GM12878 (cell line): ENCODE measurements at regions not wholly inside any gene's neighbourhood (a gene's known extent, or its start where the extent isn't known, plus 50 kb on each side); places are given as distances from the start of the nearest gene placed in this dataset.
A peak's percentile ranks its signal among the peaks of the same experiment; 100 is the strongest.

ENCODE experiments used
- ATAC-seq: fragments of 200-7000 bp; cut with Tn5 transposase; 3 replicates; pipeline ENCODE4 v1.9.1; 2020; ENCODE audit warnings: mild to moderate bottlenecking, moderate library complexity
- BruUV-seq: library from RNA; stranded (reverse); fragments of 400-500 nt; replicated peaks from 2 replicates; lab custom pipeline; 2021; lab: Mats Ljungman, UMichigan
- CTCF ChIA-PET: fragments of 300-600 bp; sonication (Branson Sonifier 250); formaldehyde crosslinking; extraction: SDS; loops from one replicate; lab custom pipeline; 2021; ENCODE audit warnings: inconsistent platforms; lab: Yijun Ruan, JAX
- POLR2A ChIA-PET: fragments of 350-600 bp; formaldehyde crosslinking; extraction: SDS; loops from one replicate; lab custom pipeline; 2021; ENCODE audit warnings: inconsistent platforms; lab: Charles Lee
- RAD21 ChIA-PET: fragments of 300-600 bp; sonication (Branson Sonifier 250); formaldehyde crosslinking; loops from one replicate; lab custom pipeline; 2023; ENCODE audit warnings: antibody characterized with exemption; ENCODE audit not compliant: unreplicated experiment; lab: Charles Lee
- SMC1A ChIA-PET: fragments of 300-600 bp; sonication (Branson Sonifier 250); formaldehyde crosslinking; loops from one replicate; lab custom pipeline; 2023; ENCODE audit not compliant: unreplicated experiment, uncharacterized antibody; lab: Charles Lee
- DNase-seq: peaks from one replicate; pipeline ENCODE4 v3.0.0-alpha.2; 2011; ENCODE audit warnings: low read depth, low spot score
- FAIRE-seq: peaks from 3 replicates; lab custom pipeline; 2011; peaks lifted over from hg19 to GRCh38; lab: Jason Lieb, UNC
- H2AFZ ChIP-seq: 2 replicates; pipeline ENCODE4 v1.6.0; 2011; ENCODE audit warnings: low read depth, low read length, control low read depth; ENCODE audit not compliant: control insufficient read depth
- H3K27ac ChIP-seq: 2 replicates; pipeline ENCODE4 v1.5.1; 2011; ENCODE audit warnings: control low read depth; ENCODE audit not compliant: control insufficient read depth, insufficient read depth
- H3K27me3 ChIP-seq, 2 experiments: replicated peaks in 1 of 2; 2 replicates each; pipeline versions ENCODE4 v1.6.0 to v1.6.1; 2011; ENCODE audit warnings: low read length in 1 of 2; ENCODE audit not compliant: control insufficient read depth in 2 of 2, insufficient read depth in 2 of 2
- H3K36me3 ChIP-seq, 2 experiments: 2 replicates each; pipeline ENCODE4 v1.5.1; 2011; ENCODE audit warnings: low read length in 1 of 2; ENCODE audit not compliant: control insufficient read depth in 2 of 2, insufficient read depth in 2 of 2
- H3K4me1 ChIP-seq: 2 replicates; pipeline ENCODE4 v1.6.1; 2011; ENCODE audit warnings: mild to moderate bottlenecking, low read length, moderate library complexity, mixed read lengths; ENCODE audit not compliant: control insufficient read depth, insufficient read depth
- H3K4me2 ChIP-seq: 2 replicates; pipeline ENCODE4 v1.6.0; 2011; ENCODE audit warnings: control low read depth; ENCODE audit not compliant: control insufficient read depth, insufficient read depth
- H3K4me3 ChIP-seq: fragments of 200-600 bp; sonication (generic); 2 replicates; pipeline ENCODE4 v1.5.1; 2016
- H3K79me2 ChIP-seq: 2 replicates; pipeline ENCODE4 v1.6.0; 2011; ENCODE audit warnings: low read length; ENCODE audit not compliant: control insufficient read depth, insufficient read depth
- H3K9ac ChIP-seq: 2 replicates; pipeline ENCODE4 v1.8.0; 2011; ENCODE audit warnings: low read length, control low read depth, mixed read lengths; ENCODE audit not compliant: control insufficient read depth, insufficient read depth
- H3K9me3 ChIP-seq: replicated peaks from 3 replicates; pipeline ENCODE4 v1.5.1; 2011; ENCODE audit warnings: mild to moderate bottlenecking, low read length; ENCODE audit not compliant: control insufficient read depth, insufficient read depth
- H4K20me1 ChIP-seq: 2 replicates; pipeline ENCODE4 v1.6.0; 2011; ENCODE audit not compliant: control insufficient read depth, insufficient read depth
- BHLHE40 ChIP-seq, 2 experiments: fragments of 450-650 bp in 1 of 2; IDR thresholded peaks; 2 replicates each; pipeline ENCODE4 v1.6.1; 2011 to 2017; ENCODE audit warnings: low read depth in 2 of 2, borderline replicate concordance in 1 of 2, improper control_type of control experiment in 1 of 2, low read length in 1 of 2, mild to moderate bottlenecking in 1 of 2
- CHD2 ChIP-seq: IDR thresholded peaks from 2 replicates; pipeline ENCODE4 v1.6.1; 2011; ENCODE audit warnings: low read depth, low read length, improper control_type of control experiment, borderline replicate concordance
- IKZF2 ChIP-seq, 2 experiments: fragments of 450-650 bp; IDR thresholded peaks; 2 replicates each; pipeline ENCODE4 v1.6.1; 2017; ENCODE audit warnings: mild to moderate bottlenecking in 2 of 2, moderate library complexity in 2 of 2
- MEF2B ChIP-seq: fragments of 450-650 bp; IDR thresholded peaks from 2 replicates; pipeline ENCODE4 v1.6.1; 2018; ENCODE audit warnings: mild to moderate bottlenecking, moderate library complexity; ENCODE audit not compliant: partially characterized antibody, poor library complexity, severe bottlenecking
- RCOR1 ChIP-seq: conservative IDR thresholded peaks from 2 replicates; pipeline ENCODE4 v1.6.1; 2012; ENCODE audit warnings: low read depth, low read length, improper control_type of control experiment
- RUNX3 ChIP-seq: IDR thresholded peaks from 2 replicates; pipeline ENCODE4 v1.6.1; 2012; ENCODE audit warnings: low read length, inconsistent platforms
- SMARCA5 ChIP-seq: fragments of 450-650 bp; IDR thresholded peaks from 2 replicates; pipeline ENCODE4 v1.6.1; 2017; ENCODE audit warnings: mild to moderate bottlenecking
- ZBED1 ChIP-seq: IDR thresholded peaks from 2 replicates; pipeline ENCODE4 v1.6.1; 2016; ENCODE audit warnings: borderline replicate concordance
- ZNF622 ChIP-seq: fragments of 450-650 bp; IDR thresholded peaks from 2 replicates; pipeline ENCODE4 v1.6.1; 2017; ENCODE audit warnings: mild to moderate bottlenecking, inconsistent platforms
- WGBS: methylation state at CpG from one replicate; pipeline ENCODE4 v1.1.6; 2016; ENCODE audit warnings: low lambda C conversion rate; ENCODE audit not compliant: insufficient replicate concordance, insufficient coverage; ENCODE audit errors: missing lambda C conversion rate; 5-methylcytosine and 5-hydroxymethylcytosine counted together
- in situ Hi-C: fragments of 300-500 bp; cut with MboI; formaldehyde crosslinking; loops from 9 replicates; pipeline ENCODE4 v1.14.3; 2018; ENCODE audit warnings: mixed read lengths
- intact Hi-C: fragments of 100-400 bp; cut with micrococcal nuclease; formaldehyde crosslinking; loops from one replicate; pipeline ENCODE4 v1.14.2; 2022; ENCODE audit not compliant: unreplicated experiment

DNA sequence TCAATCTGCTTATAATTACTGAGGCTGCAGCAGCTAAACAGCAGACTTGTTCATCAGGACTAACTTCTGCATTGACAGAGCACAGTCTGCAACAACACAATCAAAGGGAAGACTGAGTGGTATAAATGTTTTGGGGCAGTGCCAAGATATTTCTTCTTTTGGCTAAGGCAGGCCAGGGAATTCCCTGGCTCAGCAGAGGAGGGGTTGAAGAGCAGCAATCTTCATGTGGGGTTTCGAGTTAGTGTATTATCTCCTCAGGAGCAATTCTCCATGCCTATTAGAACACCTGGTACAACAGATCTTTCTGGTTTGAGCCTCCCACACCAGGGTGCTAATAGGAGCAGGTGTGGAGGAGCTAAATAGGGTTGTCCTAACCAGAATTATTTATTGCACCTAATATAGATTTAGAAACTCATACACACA lies 103.0 kb upstream of the STK17B start (continued):
- TF ChIP-seq BHLHE40 (IDR thresholded peaks at IDR 0.05; ENCODE audit: borderline replicate concordance in 1 of 2, low read depth in 2 of 2, low read length in 1 of 2) (no peak), CHD2 (no peak), RUNX3 (peak; percentile 50)
- TF ChIP-seq, all 136 proteins: peak for 18

- no peaks in the 10 kb centered on the region; the same call in 1 of the 2 replicates for H3K79me2 ChIP-seq
- ATAC-seq, result peak; percentile 35
- intact Hi-C loops, result loop anchor here (2.0 kb wide), 2 partner anchors 35 to 105 kb away; partner anchors contain the start of gene STK17B
Measured at GRCh38 chr2:196275646-196276352, 104.4 kb upstream of the STK17B start.

More at GRCh38 chr2:196275646-196276352, 104.4 kb upstream of the STK17B start:
- no TSS peak for BruUV-seq
- Histone ChIP-seq H4K20me1 (no peaks in the 10 kb centered on the region), H3K9ac (no peak overlapping the region), H3K27me3 (no peaks in the 10 kb centered on the region), H3K4me3 (no peak overlapping the region), H3K4me1 (peaks cover 27% of the 10 kb centered on the region), H3K9me3 (peaks cover 4% of the 10 kb centered on the region; the same call in 2 of the 3 replicates), H3K4me2 (peak overlapping the region; percentile 75), H3K27ac (peak overlapping the region; percentile 61), H2AFZ (peak overlapping the region; percentile 56), H3K36me3 (peaks cover 0 to 19% of the 10 kb centered on the region in 2 experiments; a peak in 2 of 4 replicates)
- no peak for TF ChIP-seq ZBED1
- TF ChIP-seq ZNF622, result no peak
- TF ChIP-seq RUNX3, result no peak
- peak; percentile 41 for TF ChIP-seq MEF2B
- TF ChIP-seq IKZF2 (IDR thresholded peaks at IDR 0.05), result 0 out of 4 replicates have a peak, but pooled peaks of 1 of the 2 experiments have one; percentile 45
- TF ChIP-seq SMARCA5, result no peak
- no peak for TF ChIP-seq RCOR1
- no peak for DNase-seq
- ChIA-PET SMC1A (interaction anchor here (0.5 to 9.4 kb wide), 52 partner anchors 9 to 616 kb away, joined by 3 to 248 read pairs (median 8); partner anchors contain the start of genes DNAH7 and STK17B), RAD21 (interaction anchor here (0.6 to 6.6 kb wide), 43 partner anchors 9 to 653 kb away, joined by 3 to 211 read pairs (median 8); partner anchors contain the start of gene DNAH7), CTCF (interaction anchor here (0.7 to 8.3 kb wide), 43 partner anchors 9 to 778 kb away, joined by 3 to 197 read pairs (median 6); partner anchors contain the start of genes DNAH7 and STK17B), POLR2A (interaction anchor here (0.7 to 3.9 kb wide), 23 partner anchors 14 to 202 kb away, joined by 3 to 28 read pairs (median 5); partner anchors contain the start of gene STK17B)
- WGBS, result 4% methylated on average over 5 of the region's 5 CpGs
- FAIRE-seq, result no peak
- in situ Hi-C loops, result no loop called here
